GM12873 (cell line): ENCODE measurements at regions not wholly inside any gene's neighbourhood (a gene's known extent, or its start where the extent isn't known, plus 50 kb on each side); places are given as distances from the start of the nearest gene placed in this dataset.

Experiments
- TF ChIP-seq, protein P1 (sequence below): IDR thresholded peaks from 2 replicates; pipeline ENCODE4 v1.5.1; 2012; ENCODE audit warnings: low read depth, mild to moderate bottlenecking, moderate library complexity, low read length, control low read depth; ENCODE audit not compliant: insufficient read depth; ENCODE audit errors: missing control alignments

DNA sequence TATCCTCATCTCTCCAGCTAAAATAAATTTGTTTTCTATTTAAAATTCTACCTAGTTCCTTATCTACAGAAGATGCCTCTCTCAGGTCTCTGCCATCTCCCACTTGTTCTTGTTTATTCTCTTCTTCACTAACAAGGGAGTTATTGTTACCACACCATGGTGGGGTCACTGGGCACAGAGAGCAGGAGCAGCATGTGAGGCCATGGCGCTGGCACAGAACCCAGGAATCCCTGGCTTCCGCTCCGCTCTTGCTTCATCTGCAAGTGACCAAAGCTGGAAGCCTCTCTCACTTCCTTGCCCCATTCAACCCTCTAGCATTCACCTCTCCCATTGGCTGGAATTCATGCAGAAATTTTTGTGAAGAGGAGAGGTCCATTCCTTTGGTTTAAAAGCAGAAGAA lies 190.7 kb upstream of the NCAM1 start:
- TF ChIP-seq, protein P1, sequence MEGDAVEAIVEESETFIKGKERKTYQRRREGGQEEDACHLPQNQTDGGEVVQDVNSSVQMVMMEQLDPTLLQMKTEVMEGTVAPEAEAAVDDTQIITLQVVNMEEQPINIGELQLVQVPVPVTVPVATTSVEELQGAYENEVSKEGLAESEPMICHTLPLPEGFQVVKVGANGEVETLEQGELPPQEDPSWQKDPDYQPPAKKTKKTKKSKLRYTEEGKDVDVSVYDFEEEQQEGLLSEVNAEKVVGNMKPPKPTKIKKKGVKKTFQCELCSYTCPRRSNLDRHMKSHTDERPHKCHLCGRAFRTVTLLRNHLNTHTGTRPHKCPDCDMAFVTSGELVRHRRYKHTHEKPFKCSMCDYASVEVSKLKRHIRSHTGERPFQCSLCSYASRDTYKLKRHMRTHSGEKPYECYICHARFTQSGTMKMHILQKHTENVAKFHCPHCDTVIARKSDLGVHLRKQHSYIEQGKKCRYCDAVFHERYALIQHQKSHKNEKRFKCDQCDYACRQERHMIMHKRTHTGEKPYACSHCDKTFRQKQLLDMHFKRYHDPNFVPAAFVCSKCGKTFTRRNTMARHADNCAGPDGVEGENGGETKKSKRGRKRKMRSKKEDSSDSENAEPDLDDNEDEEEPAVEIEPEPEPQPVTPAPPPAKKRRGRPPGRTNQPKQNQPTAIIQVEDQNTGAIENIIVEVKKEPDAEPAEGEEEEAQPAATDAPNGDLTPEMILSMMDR = no peak

DNA sequence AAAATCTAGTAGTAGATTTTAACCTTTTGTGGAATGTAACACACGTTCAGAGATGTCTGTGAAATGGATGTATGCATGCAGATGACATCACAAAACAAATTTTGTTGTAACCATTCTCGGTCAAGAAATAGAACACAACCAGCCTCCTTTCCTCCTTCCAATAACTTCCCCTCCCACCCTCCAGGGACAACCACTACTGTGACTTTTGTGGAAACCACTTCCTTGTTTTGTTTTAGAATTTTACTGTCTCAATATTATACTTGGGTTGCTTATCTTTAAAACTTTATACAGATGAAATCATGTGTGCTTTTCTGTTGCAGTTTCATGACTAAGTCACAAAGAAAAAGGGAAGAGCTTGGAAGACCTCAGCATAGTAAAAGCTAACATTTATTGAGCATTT lies 189.4 kb upstream of the NCAM1 start:
- TF ChIP-seq, protein P1 = no peak

DNA sequence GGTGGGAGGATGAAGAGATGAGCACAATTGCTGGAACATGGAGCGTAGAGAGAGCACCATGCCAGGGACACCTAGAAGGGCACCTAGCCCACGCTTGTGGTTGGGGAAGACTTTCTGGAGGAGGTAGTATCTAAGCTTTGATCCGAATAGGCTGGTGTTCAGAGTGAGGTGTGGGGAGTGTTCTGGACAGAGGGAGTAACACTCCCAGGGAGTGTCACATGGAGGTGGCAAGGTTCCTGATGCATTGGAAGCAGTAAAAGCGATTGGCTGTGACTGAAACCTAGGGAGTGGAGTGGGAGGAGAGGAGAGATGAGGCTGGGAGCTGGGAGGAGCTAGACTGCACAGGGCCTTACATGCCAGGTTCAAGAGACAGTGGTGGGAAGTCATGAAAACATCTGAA lies 188.0 kb upstream of the NCAM1 start:
- TF ChIP-seq, protein P1 = no peak

DNA sequence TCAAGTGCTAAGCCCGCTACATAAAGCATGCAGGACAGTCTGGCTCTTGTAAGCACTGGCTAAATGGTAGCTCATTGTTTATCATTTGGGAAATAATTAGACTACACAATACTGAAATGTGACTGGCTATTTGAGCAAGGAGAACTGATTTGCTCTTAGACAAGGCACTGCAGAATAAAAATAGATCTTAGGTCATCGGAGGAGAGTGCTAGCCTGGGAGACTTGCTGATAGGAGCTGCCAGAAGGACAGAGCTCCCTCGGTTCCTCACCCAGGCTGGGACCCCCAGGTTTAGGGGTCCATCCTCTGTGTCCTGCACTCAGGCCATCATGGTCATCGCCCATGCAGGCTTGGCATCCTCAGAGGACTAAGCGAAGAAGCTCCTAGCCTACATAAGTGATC lies 184.4 kb upstream of the NCAM1 start:
- TF ChIP-seq, protein P1 = no peak

DNA sequence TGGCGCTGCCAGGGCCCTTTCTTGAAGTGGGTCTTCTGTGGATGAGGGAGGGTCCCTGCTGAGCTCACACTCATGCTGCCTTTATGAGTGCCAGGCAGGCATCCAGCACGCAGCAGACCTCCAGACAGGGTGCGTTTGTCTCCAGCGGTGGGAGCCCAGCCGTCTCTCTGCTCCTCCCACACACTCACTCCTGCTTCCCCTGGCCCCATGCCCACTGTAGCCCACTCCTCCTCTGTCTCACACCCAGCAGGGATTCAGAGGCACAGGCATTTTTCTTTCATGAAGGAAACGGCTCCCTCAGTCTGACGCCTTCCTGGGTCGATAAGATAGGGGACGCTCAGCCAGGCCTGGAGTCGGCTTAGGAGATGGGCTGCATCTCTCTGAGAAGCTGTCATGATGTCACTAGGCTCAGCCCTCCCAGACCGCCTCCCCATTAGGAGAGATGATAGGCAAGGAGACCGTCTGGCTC lies 183.9 kb upstream of the NCAM1 start:
- TF ChIP-seq, protein P1 = no peak

DNA sequence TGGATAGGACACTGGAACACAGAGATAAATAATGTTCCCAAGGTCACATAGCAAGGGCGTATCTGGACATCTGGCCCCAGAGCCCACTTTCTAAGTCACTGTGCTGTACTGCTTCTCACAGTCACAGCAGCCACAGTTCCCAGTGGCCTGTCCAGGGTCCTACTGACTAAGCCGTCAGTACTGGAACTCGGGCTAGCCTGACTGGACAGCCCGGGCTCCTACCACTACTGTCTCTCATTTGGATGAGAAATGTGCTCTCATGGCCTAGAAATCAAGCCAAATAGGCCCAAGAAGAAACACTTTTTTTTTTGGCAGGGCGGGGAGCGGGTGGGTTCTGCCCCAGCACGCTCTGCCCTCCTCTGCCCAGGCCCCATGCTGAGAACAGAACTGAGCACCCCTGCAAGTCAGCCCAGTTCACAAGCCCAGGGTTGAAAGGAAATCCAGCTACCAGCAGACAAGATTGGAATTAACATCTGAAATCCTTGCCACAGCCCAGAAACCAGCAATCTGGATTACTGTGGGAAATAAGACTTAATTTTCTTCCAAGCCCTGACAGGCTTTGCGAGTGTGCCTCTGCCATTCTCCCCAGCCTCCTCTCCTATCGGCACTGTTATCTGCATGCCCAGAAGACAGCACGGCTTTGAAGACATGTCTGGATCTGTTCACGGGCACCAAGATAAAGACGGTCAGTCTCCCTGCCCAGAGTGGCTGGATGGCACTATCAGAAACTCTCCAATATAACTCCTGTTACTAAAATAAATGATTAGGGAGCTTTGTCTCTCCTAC lies 182.9 kb upstream of the NCAM1 start:
- TF ChIP-seq, protein P1 = no peak

DNA sequence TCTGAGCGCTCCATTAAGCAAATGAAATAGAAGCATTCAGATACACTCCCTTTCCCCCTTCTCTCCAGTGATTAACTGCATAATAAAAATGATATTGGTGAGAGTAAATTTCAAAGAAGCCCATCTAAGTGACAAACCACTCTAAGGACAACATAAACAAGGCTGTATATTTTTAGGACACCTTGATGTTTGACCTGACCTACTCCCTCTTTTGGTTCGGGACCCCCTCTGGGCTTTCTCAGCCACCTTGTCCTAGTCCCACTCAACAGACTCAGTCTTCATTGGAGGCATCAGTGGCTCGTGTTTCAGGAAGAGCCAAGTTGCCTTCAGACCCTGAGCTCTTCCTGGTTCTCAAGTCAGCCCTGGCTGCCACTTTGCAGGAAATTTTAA lies 182.3 kb upstream of the NCAM1 start:
- TF ChIP-seq, protein P1 = no peak
